Chondrocyte (in vitro differentiated cells): ENCODE measurements at regions not wholly inside any gene's neighbourhood (a gene's known extent, or its start where the extent isn't known, plus 50 kb on each side); places are given as distances from the start of the nearest gene placed in this dataset.
"Not testable (repeated sequence)": the region's sequence is repeated elsewhere in the genome, so short reads cannot be mapped to it uniquely, and the experiment has no call there.

Experiments
- DNase-seq: peaks from one replicate; pipeline ENCODE4 v3.0.0; 2021; ENCODE audit warnings: mixed read lengths, low spot score
- H3K27ac Mint-ChIP-seq: one replicate; pipeline ENCODE4 v1.8.0; 2021; ENCODE audit warnings: mild to moderate bottlenecking, moderate library complexity, mixed read lengths; ENCODE audit not compliant: unreplicated experiment
- H3K27me3 Mint-ChIP-seq: 2 replicates; pipeline ENCODE4 v1.8.0; 2021; ENCODE audit warnings: low read depth, mixed read lengths
- H3K36me3 Mint-ChIP-seq: 2 replicates; pipeline ENCODE4 v1.8.0; 2021; ENCODE audit warnings: low read depth, mixed read lengths
- H3K4me1 Mint-ChIP-seq: 2 replicates; pipeline ENCODE4 v1.8.0; 2021; ENCODE audit warnings: low read depth, mild to moderate bottlenecking, mixed read lengths
- H3K4me3 Mint-ChIP-seq: one replicate; pipeline ENCODE4 v1.8.0; 2021; ENCODE audit warnings: mild to moderate bottlenecking, moderate library complexity, mixed read lengths; ENCODE audit not compliant: unreplicated experiment
- H3K9me3 Mint-ChIP-seq: 2 replicates; pipeline ENCODE4 v1.8.0; 2021; ENCODE audit warnings: low read depth, mixed read lengths
- TF ChIP-seq, protein P1 (sequence below): fragments of 200-600 bp; sonication (generic); IDR thresholded peaks from 2 replicates; pipeline ENCODE4 v1.5.0; 2021; ENCODE audit warnings: antibody characterized with exemption, mild to moderate bottlenecking, moderate library complexity

GRCh38 chr22:48919187-48919590 lies 908.5 kb downstream of the BRD1 start:
- Mint-ChIP-seq H3K4me3 (no peak overlapping the region), H3K27me3 (peaks cover 18% of the 10 kb centered on the region), H3K9me3 (peaks cover 2% of the 10 kb centered on the region), H3K4me1 (no peaks in the 10 kb centered on the region), H3K36me3 (no peaks in the 10 kb centered on the region), H3K27ac (no peak overlapping the region)
- no peak for DNase-seq
- TF ChIP-seq, protein P1, sequence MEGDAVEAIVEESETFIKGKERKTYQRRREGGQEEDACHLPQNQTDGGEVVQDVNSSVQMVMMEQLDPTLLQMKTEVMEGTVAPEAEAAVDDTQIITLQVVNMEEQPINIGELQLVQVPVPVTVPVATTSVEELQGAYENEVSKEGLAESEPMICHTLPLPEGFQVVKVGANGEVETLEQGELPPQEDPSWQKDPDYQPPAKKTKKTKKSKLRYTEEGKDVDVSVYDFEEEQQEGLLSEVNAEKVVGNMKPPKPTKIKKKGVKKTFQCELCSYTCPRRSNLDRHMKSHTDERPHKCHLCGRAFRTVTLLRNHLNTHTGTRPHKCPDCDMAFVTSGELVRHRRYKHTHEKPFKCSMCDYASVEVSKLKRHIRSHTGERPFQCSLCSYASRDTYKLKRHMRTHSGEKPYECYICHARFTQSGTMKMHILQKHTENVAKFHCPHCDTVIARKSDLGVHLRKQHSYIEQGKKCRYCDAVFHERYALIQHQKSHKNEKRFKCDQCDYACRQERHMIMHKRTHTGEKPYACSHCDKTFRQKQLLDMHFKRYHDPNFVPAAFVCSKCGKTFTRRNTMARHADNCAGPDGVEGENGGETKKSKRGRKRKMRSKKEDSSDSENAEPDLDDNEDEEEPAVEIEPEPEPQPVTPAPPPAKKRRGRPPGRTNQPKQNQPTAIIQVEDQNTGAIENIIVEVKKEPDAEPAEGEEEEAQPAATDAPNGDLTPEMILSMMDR, result no peak

DNA sequence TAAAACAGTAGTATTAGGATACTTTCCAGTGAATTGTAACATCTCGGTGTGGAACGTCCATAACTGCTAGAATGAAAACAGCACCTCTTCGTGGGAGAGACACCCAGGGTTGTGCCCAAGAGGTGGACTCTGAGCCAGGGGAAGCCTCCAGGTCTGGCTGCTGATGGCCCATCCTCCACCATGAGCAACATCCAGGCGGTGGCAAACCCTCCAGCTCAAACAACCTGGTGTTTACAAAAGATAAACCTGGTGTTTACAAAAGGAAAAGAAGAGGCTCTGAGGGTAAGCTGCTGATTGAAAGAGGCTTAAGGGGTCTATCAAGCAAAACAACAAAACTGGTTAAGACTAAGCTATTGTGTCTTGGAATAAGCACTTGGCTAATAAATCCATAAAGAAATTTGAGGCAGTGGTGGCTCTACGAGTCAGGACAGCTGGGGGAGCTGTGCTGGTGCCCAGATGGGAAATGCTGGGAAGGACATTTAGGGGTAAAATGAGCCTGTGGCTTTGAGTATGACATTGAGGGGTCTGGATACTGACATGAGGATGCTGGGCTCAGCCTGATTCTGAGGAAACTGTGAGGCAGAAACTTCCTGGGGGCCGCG lies 909.0 kb downstream of the BRD1 start:
- no peak overlapping the region for H3K27ac Mint-ChIP-seq
- peaks cover 2% of the 10 kb centered on the region for H3K9me3 Mint-ChIP-seq
- no peaks in the 10 kb centered on the region for H3K36me3 Mint-ChIP-seq
- H3K4me3 Mint-ChIP-seq, result no peak overlapping the region
- no peaks in the 10 kb centered on the region for H3K4me1 Mint-ChIP-seq
- TF ChIP-seq, protein P1, result no peak
- H3K27me3 Mint-ChIP-seq, result peaks cover 18% of the 10 kb centered on the region
- DNase-seq, result no peak

GRCh38 chr22:48912356-48913066 lies 915.2 kb downstream of the BRD1 start:
- H3K27me3 Mint-ChIP-seq, result peaks cover 22% of the 10 kb centered on the region
- not testable (repeated sequence) for H3K9me3 Mint-ChIP-seq, H3K4me3 Mint-ChIP-seq, DNase-seq, H3K27ac Mint-ChIP-seq, H3K36me3 Mint-ChIP-seq, H3K4me1 Mint-ChIP-seq

GRCh38 chr22:48911647-48912046 lies 916.0 kb downstream of the BRD1 start:
- H3K9me3 Mint-ChIP-seq, DNase-seq, H3K4me3 Mint-ChIP-seq, H3K36me3 Mint-ChIP-seq, H3K27ac Mint-ChIP-seq, H3K4me1 Mint-ChIP-seq: not testable (repeated sequence)
- peaks cover 25% of the 10 kb centered on the region for H3K27me3 Mint-ChIP-seq

DNA sequence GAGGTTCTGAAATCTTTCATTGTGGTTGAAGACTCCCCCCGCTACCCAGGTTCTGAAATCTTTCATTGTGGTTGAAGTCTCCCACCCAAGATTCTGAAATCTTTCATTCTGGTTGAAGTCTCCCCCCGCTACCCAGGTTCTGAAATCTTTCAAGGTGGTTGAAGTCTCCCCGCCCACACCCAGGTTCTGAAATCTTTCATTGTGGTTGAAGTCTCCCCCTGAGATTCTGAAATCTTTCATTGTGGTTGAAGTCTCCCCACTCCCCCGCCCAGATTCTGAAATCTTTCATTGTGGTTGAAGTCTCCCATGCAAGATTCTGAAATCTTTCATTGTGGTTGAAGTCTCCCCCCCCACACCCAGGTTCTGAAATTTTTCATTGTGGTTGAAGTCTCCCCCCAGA lies 916.6 kb downstream of the BRD1 start:
- not testable (repeated sequence) for H3K4me3 Mint-ChIP-seq, H3K36me3 Mint-ChIP-seq, H3K27ac Mint-ChIP-seq, DNase-seq, H3K9me3 Mint-ChIP-seq, H3K4me1 Mint-ChIP-seq
- peaks cover 31% of the 10 kb centered on the region for H3K27me3 Mint-ChIP-seq

- H3K4me3 Mint-ChIP-seq, result no peak overlapping the region
- H3K9me3 Mint-ChIP-seq, result no peaks in the 10 kb centered on the region
- DNase-seq, result no peak
- H3K4me1 Mint-ChIP-seq, result no peaks in the 10 kb centered on the region
- peaks cover 31% of the 10 kb centered on the region for H3K27me3 Mint-ChIP-seq
- TF ChIP-seq, protein P1, result no peak
- no peak overlapping the region for H3K27ac Mint-ChIP-seq
- no peaks in the 10 kb centered on the region for H3K36me3 Mint-ChIP-seq
Measured at GRCh38 chr22:48908547-48908946, 919.1 kb downstream of the BRD1 start.

- Mint-ChIP-seq H3K9me3 (no peaks in the 10 kb centered on the region), H3K36me3 (no peaks in the 10 kb centered on the region), H3K4me3 (no peak overlapping the region), H3K27me3 (peaks cover 33% of the 10 kb centered on the region), H3K4me1 (no peaks in the 10 kb centered on the region), H3K27ac (no peak overlapping the region)
- TF ChIP-seq, protein P1, result no peak
- DNase-seq, result no peak
Measured at GRCh38 chr22:48907591-48907990, 920.1 kb downstream of the BRD1 start.
